HG02970 (cell line): ENCODE measurements at regions not wholly inside any gene's neighbourhood (a gene's known extent, or its start where the extent isn't known, plus 50 kb on each side); places are given as distances from the start of the nearest gene placed in this dataset.

Experiments used
- ATAC-seq: cut with Tn5 transposase; IDR thresholded peaks from one replicate; pipeline ENCODE4 v1.9.1; 2021; ENCODE audit warnings: mild to moderate bottlenecking, moderate library complexity, moderate number of reproducible peaks; ENCODE audit not compliant: unreplicated experiment, low FRiP score

- ATAC-seq: no peak
These were observed 50.2 kb upstream of the CTAGE1 start for GRCh38 chr18:22467760-22468553.

- ATAC-seq: no peak
These were observed 50.8 kb upstream of the CTAGE1 start for GRCh38 chr18:22468554-22468891.

GRCh38 chr18:22469061-22469734, 51.5 kb upstream of the CTAGE1 start:
- ATAC-seq: no peak

GRCh38 chr18:22469926-22470247, 52.2 kb upstream of the CTAGE1 start:
- no peak for ATAC-seq

GRCh38 chr18:22470248-22471235, 52.8 kb upstream of the CTAGE1 start:
- ATAC-seq: no peak

- no peak for ATAC-seq
These were observed 53.9 kb upstream of the CTAGE1 start for GRCh38 chr18:22471546-22472131.

- ATAC-seq: no peak
These were observed 55.7 kb upstream of the CTAGE1 start for GRCh38 chr18:22473366-22473765.

- no peak for ATAC-seq
These were observed 57.8 kb upstream of the CTAGE1 start for GRCh38 chr18:22475426-22476100.

GRCh38 chr18:22477222-22477621, 59.5 kb upstream of the CTAGE1 start:
- ATAC-seq: no peak

GRCh38 chr18:22482948-22483347, 65.2 kb upstream of the CTAGE1 start:
- ATAC-seq: no peak

- ATAC-seq: no peak
These were observed 65.7 kb upstream of the CTAGE1 start for GRCh38 chr18:22483407-22483806.

- ATAC-seq: no peak
These were observed 66.8 kb upstream of the CTAGE1 start for GRCh38 chr18:22484471-22484870.

- no peak for ATAC-seq
These were observed 68.1 kb upstream of the CTAGE1 start for GRCh38 chr18:22485808-22486244.

- no peak for ATAC-seq
These were observed 69.0 kb upstream of the CTAGE1 start for GRCh38 chr18:22486667-22487066.

GRCh38 chr18:22488554-22488953, 70.8 kb upstream of the CTAGE1 start:
- ATAC-seq: no peak

GRCh38 chr18:22489704-22490103, 72.0 kb upstream of the CTAGE1 start:
- ATAC-seq: no peak

GRCh38 chr18:22490429-22490846, 72.7 kb upstream of the CTAGE1 start:
- ATAC-seq: no peak

- no peak for ATAC-seq
These were observed 75.5 kb upstream of the CTAGE1 start for GRCh38 chr18:22493255-22493654.

- ATAC-seq: no peak
These were observed 76.2 kb upstream of the CTAGE1 start for GRCh38 chr18:22493940-22494339.

GRCh38 chr18:22494771-22495170, 77.1 kb upstream of the CTAGE1 start:
- ATAC-seq: no peak
